Activated T-cell treated with anti-CD3 and anti-CD28 coated beads, Interleukin-2, amount 50 U/mL, for 24 hours (primary cell): ENCODE measurements at regions not wholly inside any gene's neighbourhood (a gene's known extent, or its start where the extent isn't known, plus 50 kb on each side); places are given as distances from the start of the nearest gene placed in this dataset.

ENCODE experiments used
- DNase-seq: peaks from one replicate; pipeline ENCODE4 v3.0.0-alpha.2; 2020
- H3K27ac Mint-ChIP-seq: 2 replicates; pipeline ENCODE4 v1.8.0; 2020; ENCODE audit warnings: mild to moderate bottlenecking, mixed read lengths
- H3K27me3 Mint-ChIP-seq: 2 replicates; pipeline ENCODE4 v1.8.0; 2020; ENCODE audit warnings: mixed read lengths
- H3K36me3 Mint-ChIP-seq: 2 replicates; pipeline ENCODE4 v1.8.0; 2020; ENCODE audit warnings: low read depth, mixed read lengths
- H3K4me1 Mint-ChIP-seq: 2 replicates; pipeline ENCODE4 v1.8.0; 2020; ENCODE audit warnings: low read depth, mixed read lengths
- H3K4me3 Mint-ChIP-seq: 2 replicates; pipeline ENCODE4 v1.8.0; 2020; ENCODE audit warnings: mild to moderate bottlenecking, moderate library complexity, mixed read lengths
- H3K9me3 Mint-ChIP-seq: 2 replicates; pipeline ENCODE4 v1.8.0; 2020; ENCODE audit warnings: mixed read lengths

DNA sequence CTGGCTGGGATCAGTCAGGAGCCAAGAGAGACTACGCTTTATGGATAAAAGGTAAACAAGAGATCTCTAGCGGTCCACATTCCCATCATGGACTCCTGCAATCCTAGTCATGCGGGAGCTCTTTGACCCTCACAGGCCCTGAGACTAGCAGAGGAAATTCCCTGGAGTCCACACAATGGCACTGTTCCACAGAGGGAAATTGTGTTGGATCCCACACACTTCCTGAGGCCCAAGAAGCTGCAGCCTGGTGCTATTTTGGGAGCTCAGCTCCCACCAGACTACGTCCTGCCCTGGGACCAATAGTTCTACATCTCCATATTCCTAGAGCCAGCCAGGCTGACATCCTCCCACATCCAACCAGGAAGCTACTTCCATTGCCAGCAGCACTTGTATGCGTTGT, 2358.4 kb downstream of the PCDH9 start:
- Mint-ChIP-seq H3K4me1 (no peaks in the 10 kb centered on the region), H3K9me3 (peaks cover 11% of the 10 kb centered on the region), H3K4me3 (no peak overlapping the region), H3K36me3 (no peaks in the 10 kb centered on the region), H3K27ac (no peak overlapping the region), H3K27me3 (no peaks in the 10 kb centered on the region)
- DNase-seq = no peak

DNA sequence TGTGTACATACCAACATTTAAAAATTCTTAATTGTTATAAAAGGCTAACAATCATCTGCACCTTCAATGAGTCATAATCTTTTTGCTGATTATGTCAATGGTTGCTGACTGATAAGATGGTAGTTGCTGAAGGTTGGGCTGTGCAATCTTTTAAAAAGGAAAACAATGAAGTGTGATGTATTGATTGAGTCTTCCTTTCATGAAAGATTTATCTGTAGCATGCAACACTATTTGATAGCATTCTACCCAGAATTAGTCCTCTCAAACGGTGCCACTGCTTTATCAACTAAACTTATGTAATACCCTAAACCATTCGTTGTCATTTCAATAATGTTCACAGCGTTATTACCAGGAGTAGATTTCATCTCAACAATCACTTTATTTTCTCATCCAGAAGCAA, 2360.6 kb downstream of the PCDH9 start:
- Mint-ChIP-seq H3K9me3 (peaks cover 11% of the 10 kb centered on the region), H3K4me3 (no peak overlapping the region), H3K27ac (no peak overlapping the region), H3K27me3 (no peaks in the 10 kb centered on the region), H3K4me1 (no peaks in the 10 kb centered on the region), H3K36me3 (no peaks in the 10 kb centered on the region)
- DNase-seq = no peak

DNA sequence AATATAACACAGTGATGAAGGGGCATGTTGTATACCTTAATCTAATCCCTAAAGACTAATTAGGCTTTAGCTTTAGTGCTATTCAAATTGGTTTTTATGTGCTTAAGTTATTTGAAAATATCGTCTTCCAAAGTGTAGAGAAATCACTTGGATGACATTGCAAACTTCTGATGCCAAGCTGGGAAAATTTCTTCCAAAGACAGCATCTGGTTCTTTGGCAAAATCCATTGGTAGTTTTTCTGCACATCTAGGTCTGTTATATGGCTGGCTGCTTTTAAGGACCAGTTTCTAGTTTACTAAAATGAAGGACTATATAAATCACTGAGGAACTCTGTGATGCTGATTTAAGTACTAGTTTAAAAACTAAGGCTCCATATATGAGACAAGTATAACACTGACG, 2362.3 kb downstream of the PCDH9 start:
- DNase-seq = no peak
- H3K36me3 Mint-ChIP-seq = no peaks in the 10 kb centered on the region
- H3K4me1 Mint-ChIP-seq = no peaks in the 10 kb centered on the region
- no peak overlapping the region for H3K27ac Mint-ChIP-seq
- no peaks in the 10 kb centered on the region for H3K27me3 Mint-ChIP-seq
- H3K9me3 Mint-ChIP-seq = peaks cover 14% of the 10 kb centered on the region
- no peak overlapping the region for H3K4me3 Mint-ChIP-seq

DNA sequence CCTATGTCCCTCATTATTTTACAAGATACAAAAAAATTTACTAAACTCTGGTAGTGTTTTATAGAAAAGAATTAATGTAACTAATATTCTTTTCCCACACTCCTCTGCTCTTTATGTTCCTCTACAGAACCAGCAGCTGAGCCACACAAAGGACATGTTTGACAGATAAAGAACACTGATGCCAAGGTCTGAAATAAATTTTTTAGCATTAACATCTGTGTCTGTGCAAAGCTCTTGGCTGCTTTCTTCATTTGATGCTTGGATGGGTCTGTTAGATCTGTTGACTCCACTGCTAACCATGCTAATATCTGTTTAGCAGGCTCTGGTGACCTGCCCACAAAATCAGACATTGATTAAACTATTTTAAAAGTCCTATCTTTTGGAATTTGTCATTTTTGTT, 2363.8 kb downstream of the PCDH9 start:
- Mint-ChIP-seq H3K4me1 (no peaks in the 10 kb centered on the region), H3K27me3 (no peaks in the 10 kb centered on the region), H3K9me3 (peaks cover 16% of the 10 kb centered on the region), H3K27ac (no peak overlapping the region), H3K4me3 (no peak overlapping the region), H3K36me3 (no peaks in the 10 kb centered on the region)
- DNase-seq = no peak

DNA sequence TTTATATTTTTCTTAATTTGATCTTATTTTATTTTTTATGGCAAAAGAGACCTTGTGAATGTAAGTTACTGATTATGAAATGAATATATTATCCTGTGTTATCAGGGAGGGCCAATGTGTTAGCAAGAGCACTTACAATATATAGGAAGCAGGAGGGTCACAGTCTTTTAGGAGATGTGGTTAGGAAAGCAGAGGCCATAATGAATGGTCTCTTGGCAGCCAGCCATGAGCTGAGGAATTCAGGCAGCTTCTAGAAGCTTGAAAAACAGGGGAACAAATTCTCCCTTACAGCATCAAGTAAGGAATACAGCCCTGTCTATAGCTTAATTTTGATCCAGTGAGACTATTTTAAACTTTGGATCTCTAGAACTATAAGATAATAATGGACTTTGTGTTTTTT, 2374.6 kb downstream of the PCDH9 start:
- Mint-ChIP-seq H3K27me3 (no peaks in the 10 kb centered on the region), H3K4me1 (no peaks in the 10 kb centered on the region), H3K9me3 (peaks cover 28% of the 10 kb centered on the region), H3K4me3 (no peak overlapping the region), H3K36me3 (no peaks in the 10 kb centered on the region), H3K27ac (no peak overlapping the region)
- no peak for DNase-seq

DNA sequence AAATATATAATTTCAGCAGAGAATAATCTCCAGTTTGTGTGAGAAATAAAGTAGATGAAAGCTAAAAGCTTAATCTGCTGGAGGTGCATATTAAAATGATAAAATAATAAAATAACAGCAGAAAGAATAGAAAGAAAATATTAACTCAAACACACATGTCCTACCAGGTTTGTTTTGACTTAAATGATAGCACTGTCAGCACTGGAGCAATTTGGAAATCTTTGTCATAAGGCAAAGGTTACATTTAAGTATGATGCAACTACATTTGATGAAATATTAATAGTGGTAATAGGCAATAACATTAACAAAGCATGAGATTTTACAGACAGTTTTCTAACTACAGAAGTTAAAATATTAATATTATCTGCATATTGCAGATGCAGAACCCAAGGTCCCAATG, 2380.1 kb downstream of the PCDH9 start:
- H3K9me3 Mint-ChIP-seq = peaks cover 17% of the 10 kb centered on the region
- H3K4me3 Mint-ChIP-seq = no peak overlapping the region
- no peak overlapping the region for H3K27ac Mint-ChIP-seq
- no peak for DNase-seq
- no peaks in the 10 kb centered on the region for H3K27me3 Mint-ChIP-seq
- no peaks in the 10 kb centered on the region for H3K36me3 Mint-ChIP-seq
- no peaks in the 10 kb centered on the region for H3K4me1 Mint-ChIP-seq

DNA sequence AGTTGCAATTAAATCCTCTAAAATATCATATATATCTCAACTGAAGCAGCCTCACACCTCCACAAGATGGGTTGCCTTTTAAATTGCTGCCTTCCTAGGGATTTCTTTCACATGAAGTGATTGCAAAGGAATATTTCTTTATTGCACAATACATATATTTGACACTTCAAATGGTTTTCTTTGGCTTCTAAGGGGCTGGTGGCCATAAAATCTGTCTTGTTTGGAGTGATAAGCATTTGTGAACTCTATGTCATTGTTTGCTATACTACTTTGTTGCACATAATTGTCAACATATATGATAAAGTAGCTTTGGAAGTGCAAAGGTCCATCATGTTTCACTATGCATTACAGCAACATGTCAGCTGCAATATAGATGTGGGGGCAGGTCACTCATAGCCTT, 2380.9 kb downstream of the PCDH9 start:
- no peaks in the 10 kb centered on the region for H3K36me3 Mint-ChIP-seq
- H3K27ac Mint-ChIP-seq = no peak overlapping the region
- peaks cover 11% of the 10 kb centered on the region for H3K9me3 Mint-ChIP-seq
- no peaks in the 10 kb centered on the region for H3K27me3 Mint-ChIP-seq
- H3K4me1 Mint-ChIP-seq = no peaks in the 10 kb centered on the region
- H3K4me3 Mint-ChIP-seq = no peak overlapping the region
- no peak for DNase-seq

DNA sequence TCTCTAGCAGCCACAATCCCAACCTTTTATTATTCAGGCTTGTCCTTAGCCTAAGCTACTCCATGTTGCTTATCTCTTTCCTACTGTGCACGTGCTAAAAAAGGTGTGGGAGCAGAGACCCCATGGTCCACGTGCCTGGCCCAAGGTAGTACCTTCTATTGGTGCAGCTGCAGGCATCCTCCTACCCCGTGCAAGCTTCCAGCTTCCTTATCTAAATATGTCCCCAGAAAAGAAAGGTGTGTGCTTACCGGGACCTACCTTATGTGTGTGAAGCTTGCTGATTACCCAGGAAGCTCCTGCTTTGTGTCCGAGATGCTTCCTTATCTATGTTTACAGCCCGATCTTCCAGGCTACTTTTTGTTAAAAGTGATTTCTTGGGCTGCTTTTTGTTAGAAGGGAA, 2382.4 kb downstream of the PCDH9 start:
- no peak overlapping the region for H3K27ac Mint-ChIP-seq
- H3K4me3 Mint-ChIP-seq = no peak overlapping the region
- H3K27me3 Mint-ChIP-seq = no peaks in the 10 kb centered on the region
- no peaks in the 10 kb centered on the region for H3K4me1 Mint-ChIP-seq
- DNase-seq = no peak
- H3K36me3 Mint-ChIP-seq = no peaks in the 10 kb centered on the region
- peaks cover 11% of the 10 kb centered on the region for H3K9me3 Mint-ChIP-seq

DNA sequence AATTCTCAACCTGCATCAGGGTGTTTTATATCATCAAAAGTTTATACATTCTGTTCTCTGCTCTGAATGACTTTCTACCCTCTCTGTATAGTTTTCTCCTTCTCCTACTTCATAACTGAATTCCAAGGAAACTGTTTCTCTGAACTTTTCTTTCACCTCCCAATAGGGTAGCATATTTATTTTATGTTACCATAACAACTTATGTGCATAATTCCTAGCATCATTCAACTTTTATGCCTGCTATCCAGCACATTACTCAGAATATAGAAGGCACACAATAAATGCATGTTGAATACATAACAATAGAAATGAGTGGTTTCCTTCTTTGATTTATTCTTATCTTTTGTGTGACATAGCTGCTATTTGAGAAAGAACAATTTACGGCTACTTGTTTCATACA, 2385.0 kb downstream of the PCDH9 start:
- no peak for DNase-seq
- H3K27ac Mint-ChIP-seq = no peak overlapping the region

DNA sequence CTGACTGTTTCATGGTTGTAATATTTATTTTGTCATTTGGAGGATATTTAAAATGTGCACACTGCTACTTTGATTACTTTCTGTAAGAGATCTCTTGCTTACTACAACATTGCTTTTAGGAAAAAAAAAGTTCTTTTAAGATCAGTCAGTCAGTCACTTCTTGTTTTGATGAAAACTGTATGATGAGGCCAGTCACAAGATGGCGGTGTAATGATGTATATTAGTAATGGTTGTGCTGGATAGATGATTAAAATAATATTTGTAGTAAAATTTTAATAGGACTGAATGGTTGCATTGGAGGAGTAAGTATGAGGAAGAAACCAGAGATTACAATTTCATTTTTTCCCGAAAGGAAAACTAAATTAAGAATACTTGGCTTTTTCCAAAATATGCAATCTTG, 2411.1 kb downstream of the PCDH9 start:
- Mint-ChIP-seq H3K36me3 (no peaks in the 10 kb centered on the region), H3K4me3 (no peak overlapping the region), H3K27ac (no peak overlapping the region), H3K27me3 (no peaks in the 10 kb centered on the region), H3K4me1 (no peaks in the 10 kb centered on the region), H3K9me3 (peaks cover 7% of the 10 kb centered on the region)
- DNase-seq = no peak

More for the DNA sequence above, 2385.0 kb downstream of the PCDH9 start:
- Mint-ChIP-seq H3K36me3 (no peaks in the 10 kb centered on the region), H3K9me3 (peaks cover 14% of the 10 kb centered on the region), H3K4me3 (no peak overlapping the region), H3K4me1 (no peaks in the 10 kb centered on the region), H3K27me3 (no peaks in the 10 kb centered on the region)

DNA sequence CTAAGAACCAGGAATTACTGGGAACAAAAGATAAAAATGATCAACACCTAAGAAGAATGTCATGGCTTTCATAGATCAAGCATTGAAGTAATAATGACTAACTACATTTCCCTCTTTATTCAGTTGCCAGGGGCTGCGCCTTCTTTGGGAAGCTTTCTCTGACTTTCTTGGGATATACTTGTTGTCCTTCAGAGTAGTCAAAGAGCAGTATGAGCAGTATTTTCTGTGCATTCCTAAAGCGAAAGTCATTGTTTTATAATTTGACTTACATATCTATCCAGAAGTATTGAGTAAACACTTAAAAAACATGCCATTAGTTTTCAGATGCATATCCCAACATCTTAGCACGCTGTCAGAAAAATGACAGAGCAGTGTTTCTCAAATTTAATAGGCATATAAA, 2412.4 kb downstream of the PCDH9 start:
- Mint-ChIP-seq H3K27ac (no peak overlapping the region), H3K36me3 (no peaks in the 10 kb centered on the region), H3K4me3 (no peak overlapping the region), H3K4me1 (no peaks in the 10 kb centered on the region), H3K27me3 (no peaks in the 10 kb centered on the region), H3K9me3 (peaks cover 7% of the 10 kb centered on the region)
- no peak for DNase-seq

DNA sequence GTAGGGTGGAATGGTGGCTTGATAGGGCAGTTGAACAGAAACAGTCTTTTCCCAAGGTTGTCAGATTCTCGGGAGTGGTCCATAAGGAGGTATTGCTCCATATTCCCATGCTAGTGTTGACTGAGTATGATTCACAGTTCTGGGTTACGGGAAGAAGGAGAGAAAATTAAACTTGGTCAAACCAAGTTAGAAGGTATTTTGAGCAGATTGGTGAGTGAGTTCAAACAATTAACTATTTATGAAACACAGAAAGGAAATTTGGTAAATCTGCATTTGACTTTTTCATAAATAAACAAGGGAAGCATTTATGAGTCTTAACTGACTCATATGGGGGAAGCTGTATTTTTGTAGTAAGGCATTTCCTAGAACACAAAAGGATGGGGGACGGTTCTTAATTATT, 2419.4 kb downstream of the PCDH9 start:
- no peaks in the 10 kb centered on the region for H3K4me1 Mint-ChIP-seq
- H3K4me3 Mint-ChIP-seq = no peak overlapping the region
- H3K27ac Mint-ChIP-seq = no peak overlapping the region
- H3K9me3 Mint-ChIP-seq = peaks cover 20% of the 10 kb centered on the region
- DNase-seq = no peak
- no peaks in the 10 kb centered on the region for H3K36me3 Mint-ChIP-seq
- no peaks in the 10 kb centered on the region for H3K27me3 Mint-ChIP-seq

DNA sequence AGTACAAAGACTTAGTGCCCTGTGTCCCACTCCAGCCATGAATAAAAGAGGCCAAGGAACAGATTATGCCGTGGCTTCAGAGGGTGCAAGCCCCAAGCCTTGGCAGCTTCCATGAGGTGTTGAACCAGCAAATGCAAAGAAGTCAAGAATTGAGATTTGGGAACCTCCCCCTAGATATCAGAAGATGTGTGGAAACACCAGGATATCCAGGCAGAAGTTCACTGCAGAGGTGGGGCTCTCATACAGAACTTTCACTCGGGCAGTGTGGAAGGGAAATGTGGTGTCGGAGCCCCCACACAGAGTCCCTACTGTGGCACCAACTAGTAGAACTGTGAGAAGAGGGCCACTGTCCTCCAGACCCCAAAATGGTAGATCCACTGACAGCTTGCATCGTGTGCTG, 2421.4 kb downstream of the PCDH9 start:
- Mint-ChIP-seq H3K27me3 (no peaks in the 10 kb centered on the region), H3K4me3 (no peak overlapping the region), H3K27ac (no peak overlapping the region), H3K36me3 (no peaks in the 10 kb centered on the region), H3K4me1 (no peaks in the 10 kb centered on the region), H3K9me3 (peaks cover 20% of the 10 kb centered on the region)
- no peak for DNase-seq

DNA sequence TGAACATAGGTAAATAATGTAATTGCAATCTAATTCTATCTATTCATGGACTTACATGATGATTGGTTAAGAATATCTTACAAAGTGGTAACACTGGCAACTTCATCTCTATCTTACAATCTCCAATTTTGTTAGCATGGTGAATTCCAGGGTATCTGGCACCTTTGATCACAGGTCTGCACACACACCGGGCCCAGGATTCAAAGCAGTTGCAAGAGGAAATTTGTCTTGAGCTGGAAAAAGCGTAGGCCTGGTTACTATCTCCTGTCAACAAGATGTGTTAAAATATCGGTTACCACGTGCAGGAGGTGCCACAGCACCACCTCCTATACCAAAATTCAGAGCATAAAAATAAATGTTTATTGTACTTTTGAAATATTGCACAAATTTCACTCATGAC, 2428.4 kb downstream of the PCDH9 start:
- no peak overlapping the region for H3K4me3 Mint-ChIP-seq
- no peaks in the 10 kb centered on the region for H3K4me1 Mint-ChIP-seq
- no peaks in the 10 kb centered on the region for H3K36me3 Mint-ChIP-seq
- DNase-seq = no peak
- H3K27ac Mint-ChIP-seq = no peak overlapping the region
- H3K27me3 Mint-ChIP-seq = no peaks in the 10 kb centered on the region
- peaks cover 13% of the 10 kb centered on the region for H3K9me3 Mint-ChIP-seq

DNA sequence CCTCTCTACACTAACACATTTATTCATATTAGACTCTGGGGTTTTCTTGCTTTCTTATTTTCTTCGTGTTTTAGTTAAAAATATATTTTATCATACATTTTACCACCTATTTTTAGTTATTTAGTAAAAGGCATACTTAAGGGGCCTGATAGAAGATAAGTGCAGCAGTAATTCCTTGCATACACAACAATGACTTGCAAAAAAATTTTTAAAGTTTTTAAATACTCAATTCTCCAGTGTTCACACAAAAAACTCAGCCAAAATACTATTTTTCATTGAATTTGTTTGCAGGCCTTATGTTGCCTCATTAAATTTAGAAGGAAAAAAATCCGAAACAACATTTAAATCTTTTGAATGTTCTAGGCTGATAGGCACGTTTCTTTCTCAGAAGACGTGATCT, 2431.7 kb downstream of the PCDH9 start:
- Mint-ChIP-seq H3K4me3 (no peak overlapping the region), H3K27me3 (no peaks in the 10 kb centered on the region), H3K27ac (no peak overlapping the region), H3K9me3 (peaks cover 19% of the 10 kb centered on the region), H3K36me3 (no peaks in the 10 kb centered on the region), H3K4me1 (no peaks in the 10 kb centered on the region)
- no peak for DNase-seq

DNA sequence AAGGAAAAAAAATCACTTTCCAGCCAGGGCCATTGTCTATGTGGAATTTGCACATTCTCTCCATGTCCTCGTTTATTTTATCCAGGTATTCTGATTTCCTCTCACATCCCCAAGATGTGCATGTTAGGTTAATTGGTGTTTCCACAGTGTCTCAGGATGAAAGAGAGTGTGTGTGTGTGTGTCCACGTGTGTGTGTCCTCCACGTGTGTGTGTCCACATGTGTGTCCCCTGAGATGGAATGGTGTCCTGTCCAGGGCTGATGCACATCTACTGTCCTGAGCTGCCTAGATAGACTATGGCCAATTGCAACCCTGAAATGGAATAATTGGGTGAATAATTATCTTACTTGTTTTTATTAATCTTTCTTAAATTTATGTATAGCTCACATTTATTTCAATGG, 2436.5 kb downstream of the PCDH9 start:
- peaks cover 18% of the 10 kb centered on the region for H3K9me3 Mint-ChIP-seq
- no peaks in the 10 kb centered on the region for H3K27me3 Mint-ChIP-seq
- H3K4me1 Mint-ChIP-seq = no peaks in the 10 kb centered on the region
- no peak overlapping the region for H3K27ac Mint-ChIP-seq
- no peak overlapping the region for H3K4me3 Mint-ChIP-seq
- no peaks in the 10 kb centered on the region for H3K36me3 Mint-ChIP-seq
- DNase-seq = no peak
